HepG2 (cell line): ENCODE measurements at regions not wholly inside any gene's neighbourhood (a gene's known extent, or its start where the extent isn't known, plus 50 kb on each side); places are given as distances from the start of the nearest gene placed in this dataset.

Experiments
- IKZF1 ChIP-seq: fragments of 450-650 bp; IDR thresholded peaks from 2 replicates; pipeline ENCODE4 v1.7.1; 2016
- POLR2A ChIP-seq, 2 experiments: IDR thresholded peaks; 2 replicates each; pipeline ENCODE4 v1.6.1; 2011; ENCODE audit warnings: low read depth in 2 of 2, low read length in 2 of 2, mild to moderate bottlenecking in 1 of 2, moderate library complexity in 1 of 2; ENCODE audit not compliant: insufficient read depth in 1 of 2
- POLR2AphosphoS5 ChIP-seq: IDR thresholded peaks from 2 replicates; pipeline ENCODE4 v1.6.1; 2012; ENCODE audit warnings: low read depth, low read length
- SMC3 ChIP-seq: IDR thresholded peaks from 2 replicates; pipeline ENCODE4 v1.6.1; 2011; ENCODE audit warnings: low read length, improper control_type of control experiment
- SNRNP70 ChIP-seq: fragments of 200-400 bp; formaldehyde crosslinking; IDR thresholded peaks from 2 replicates; pipeline ENCODE4 v1.6.1; 2017; ENCODE audit warnings: mild to moderate bottlenecking, low read depth, low read length, moderate library complexity
- SRSF4 ChIP-seq: fragments of 200-400 bp; formaldehyde crosslinking; IDR thresholded peaks from one replicate; pipeline ENCODE4 v1.6.1; 2018; ENCODE audit warnings: mild to moderate bottlenecking, low read depth, low read length, moderate library complexity; ENCODE audit not compliant: poor library complexity, severe bottlenecking
- YY1 ChIP-seq: IDR thresholded peaks from 2 replicates; pipeline ENCODE4 v1.6.1; 2011; ENCODE audit warnings: low read length, low read depth, moderate library complexity, mild to moderate bottlenecking; ENCODE audit not compliant: insufficient read depth, insufficient replicate concordance
- TF ChIP-seq, protein P1 (sequence below): sonication (generic); formaldehyde crosslinking; IDR thresholded peaks from 2 replicates; pipeline ENCODE4 v1.8.0; 2022; ENCODE audit warnings: missing genetic modification reagents, mild to moderate bottlenecking, borderline replicate concordance
- TF ChIP-seq, protein P2 (sequence below): sonication (generic); formaldehyde crosslinking; IDR thresholded peaks from 2 replicates; pipeline ENCODE4 v1.4.0; 2020; ENCODE audit warnings: missing genetic modification reagents
- TF ChIP-seq, protein P3 (sequence below), 2 experiments: IDR thresholded peaks; 2 replicates each; pipeline ENCODE4 v1.6.1; 2011 to 2012; ENCODE audit warnings: low read length in 2 of 2, borderline replicate concordance in 1 of 2, low read depth in 1 of 2, mild to moderate bottlenecking in 1 of 2, moderate library complexity in 1 of 2
- TF ChIP-seq, protein P4 (sequence below): sonication (generic); formaldehyde crosslinking; IDR thresholded peaks from 2 replicates; pipeline ENCODE4 v1.4.0; 2020; ENCODE audit warnings: missing genetic modification reagents

DNA sequence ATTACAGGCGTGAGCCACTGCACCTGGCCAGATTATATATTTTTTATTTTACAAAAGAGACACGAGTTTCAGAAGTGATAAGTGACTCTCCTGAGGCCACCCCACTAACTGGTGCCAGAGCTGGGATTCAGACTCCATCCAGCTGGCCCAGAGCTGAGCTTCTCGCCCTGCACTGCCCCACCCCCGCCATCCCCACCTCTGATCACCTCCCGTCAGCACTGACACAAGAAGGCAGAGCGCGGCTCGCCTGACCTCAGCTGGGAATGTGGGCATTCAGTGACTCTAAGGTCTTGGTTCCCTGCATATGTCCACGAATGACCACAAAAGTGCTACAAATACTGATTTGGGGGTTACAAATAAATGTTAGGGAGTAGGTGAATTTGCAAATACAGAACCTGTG, 56.1 kb upstream of the GALNT15 start:
- TF ChIP-seq SNRNP70 = no peak
- TF ChIP-seq, protein P1, sequence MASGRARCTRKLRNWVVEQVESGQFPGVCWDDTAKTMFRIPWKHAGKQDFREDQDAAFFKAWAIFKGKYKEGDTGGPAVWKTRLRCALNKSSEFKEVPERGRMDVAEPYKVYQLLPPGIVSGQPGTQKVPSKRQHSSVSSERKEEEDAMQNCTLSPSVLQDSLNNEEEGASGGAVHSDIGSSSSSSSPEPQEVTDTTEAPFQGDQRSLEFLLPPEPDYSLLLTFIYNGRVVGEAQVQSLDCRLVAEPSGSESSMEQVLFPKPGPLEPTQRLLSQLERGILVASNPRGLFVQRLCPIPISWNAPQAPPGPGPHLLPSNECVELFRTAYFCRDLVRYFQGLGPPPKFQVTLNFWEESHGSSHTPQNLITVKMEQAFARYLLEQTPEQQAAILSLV (CRISPR knock-in tag) = no peak
- TF ChIP-seq, protein P2, sequence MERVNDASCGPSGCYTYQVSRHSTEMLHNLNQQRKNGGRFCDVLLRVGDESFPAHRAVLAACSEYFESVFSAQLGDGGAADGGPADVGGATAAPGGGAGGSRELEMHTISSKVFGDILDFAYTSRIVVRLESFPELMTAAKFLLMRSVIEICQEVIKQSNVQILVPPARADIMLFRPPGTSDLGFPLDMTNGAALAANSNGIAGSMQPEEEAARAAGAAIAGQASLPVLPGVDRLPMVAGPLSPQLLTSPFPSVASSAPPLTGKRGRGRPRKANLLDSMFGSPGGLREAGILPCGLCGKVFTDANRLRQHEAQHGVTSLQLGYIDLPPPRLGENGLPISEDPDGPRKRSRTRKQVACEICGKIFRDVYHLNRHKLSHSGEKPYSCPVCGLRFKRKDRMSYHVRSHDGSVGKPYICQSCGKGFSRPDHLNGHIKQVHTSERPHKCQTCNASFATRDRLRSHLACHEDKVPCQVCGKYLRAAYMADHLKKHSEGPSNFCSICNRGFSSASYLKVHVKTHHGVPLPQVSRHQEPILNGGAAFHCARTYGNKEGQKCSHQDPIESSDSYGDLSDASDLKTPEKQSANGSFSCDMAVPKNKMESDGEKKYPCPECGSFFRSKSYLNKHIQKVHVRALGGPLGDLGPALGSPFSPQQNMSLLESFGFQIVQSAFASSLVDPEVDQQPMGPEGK (CRISPR knock-in tag) = no peak
- no peak for TF ChIP-seq YY1
- TF ChIP-seq IKZF1 = no peak
- TF ChIP-seq POLR2AphosphoS5 = no peak
- TF ChIP-seq, protein P3, sequence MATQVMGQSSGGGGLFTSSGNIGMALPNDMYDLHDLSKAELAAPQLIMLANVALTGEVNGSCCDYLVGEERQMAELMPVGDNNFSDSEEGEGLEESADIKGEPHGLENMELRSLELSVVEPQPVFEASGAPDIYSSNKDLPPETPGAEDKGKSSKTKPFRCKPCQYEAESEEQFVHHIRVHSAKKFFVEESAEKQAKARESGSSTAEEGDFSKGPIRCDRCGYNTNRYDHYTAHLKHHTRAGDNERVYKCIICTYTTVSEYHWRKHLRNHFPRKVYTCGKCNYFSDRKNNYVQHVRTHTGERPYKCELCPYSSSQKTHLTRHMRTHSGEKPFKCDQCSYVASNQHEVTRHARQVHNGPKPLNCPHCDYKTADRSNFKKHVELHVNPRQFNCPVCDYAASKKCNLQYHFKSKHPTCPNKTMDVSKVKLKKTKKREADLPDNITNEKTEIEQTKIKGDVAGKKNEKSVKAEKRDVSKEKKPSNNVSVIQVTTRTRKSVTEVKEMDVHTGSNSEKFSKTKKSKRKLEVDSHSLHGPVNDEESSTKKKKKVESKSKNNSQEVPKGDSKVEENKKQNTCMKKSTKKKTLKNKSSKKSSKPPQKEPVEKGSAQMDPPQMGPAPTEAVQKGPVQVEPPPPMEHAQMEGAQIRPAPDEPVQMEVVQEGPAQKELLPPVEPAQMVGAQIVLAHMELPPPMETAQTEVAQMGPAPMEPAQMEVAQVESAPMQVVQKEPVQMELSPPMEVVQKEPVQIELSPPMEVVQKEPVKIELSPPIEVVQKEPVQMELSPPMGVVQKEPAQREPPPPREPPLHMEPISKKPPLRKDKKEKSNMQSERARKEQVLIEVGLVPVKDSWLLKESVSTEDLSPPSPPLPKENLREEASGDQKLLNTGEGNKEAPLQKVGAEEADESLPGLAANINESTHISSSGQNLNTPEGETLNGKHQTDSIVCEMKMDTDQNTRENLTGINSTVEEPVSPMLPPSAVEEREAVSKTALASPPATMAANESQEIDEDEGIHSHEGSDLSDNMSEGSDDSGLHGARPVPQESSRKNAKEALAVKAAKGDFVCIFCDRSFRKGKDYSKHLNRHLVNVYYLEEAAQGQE (IDR thresholded peaks at IDR 0.05; ENCODE audit: borderline replicate concordance in 1 of 2, low read depth in 1 of 2, low read length in 2 of 2) = no peak
- TF ChIP-seq POLR2A (IDR thresholded peaks at IDR 0.05; ENCODE audit: insufficient read depth in 1 of 2, low read depth in 2 of 2, low read length in 2 of 2) = no peak
- TF ChIP-seq SRSF4 = no peak
- TF ChIP-seq, protein P4, sequence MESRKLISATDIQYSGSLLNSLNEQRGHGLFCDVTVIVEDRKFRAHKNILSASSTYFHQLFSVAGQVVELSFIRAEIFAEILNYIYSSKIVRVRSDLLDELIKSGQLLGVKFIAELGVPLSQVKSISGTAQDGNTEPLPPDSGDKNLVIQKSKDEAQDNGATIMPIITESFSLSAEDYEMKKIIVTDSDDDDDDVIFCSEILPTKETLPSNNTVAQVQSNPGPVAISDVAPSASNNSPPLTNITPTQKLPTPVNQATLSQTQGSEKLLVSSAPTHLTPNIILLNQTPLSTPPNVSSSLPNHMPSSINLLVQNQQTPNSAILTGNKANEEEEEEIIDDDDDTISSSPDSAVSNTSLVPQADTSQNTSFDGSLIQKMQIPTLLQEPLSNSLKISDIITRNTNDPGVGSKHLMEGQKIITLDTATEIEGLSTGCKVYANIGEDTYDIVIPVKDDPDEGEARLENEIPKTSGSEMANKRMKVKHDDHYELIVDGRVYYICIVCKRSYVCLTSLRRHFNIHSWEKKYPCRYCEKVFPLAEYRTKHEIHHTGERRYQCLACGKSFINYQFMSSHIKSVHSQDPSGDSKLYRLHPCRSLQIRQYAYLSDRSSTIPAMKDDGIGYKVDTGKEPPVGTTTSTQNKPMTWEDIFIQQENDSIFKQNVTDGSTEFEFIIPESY (CRISPR knock-in tag) = no peak
- no peak for TF ChIP-seq SMC3
